Neural cell (in vitro differentiated cells): ENCODE measurements at regions not wholly inside any gene's neighbourhood (a gene's known extent, or its start where the extent isn't known, plus 50 kb on each side); places are given as distances from the start of the nearest gene placed in this dataset.

Source experiments
- H2AFZ ChIP-seq: fragments of 200-600, 300-800 bp; sonication (generic), shearing (Covaris generic); 2 replicates; pipeline ENCODE4 v1.6.0; 2014; ENCODE audit warnings: low read depth, mild to moderate bottlenecking, antibody characterized with exemption, low read length, moderate library complexity
- H3F3A ChIP-seq: fragments of 200-600 bp; shearing (Covaris generic); 2 replicates; pipeline ENCODE4 v1.6.1; 2016; ENCODE audit warnings: mild to moderate bottlenecking, moderate library complexity, mixed read lengths, antibody characterized with exemption, low read length; ENCODE audit not compliant: insufficient read depth, poor library complexity, severe bottlenecking
- H3K27ac ChIP-seq: fragments of 200-600, 300-800 bp; sonication (generic), shearing (Covaris generic); 2 replicates; pipeline ENCODE4 v1.5.1; 2014; ENCODE audit warnings: mild to moderate bottlenecking, low read length, moderate library complexity
- H3K27me3 ChIP-seq: fragments of 300-800, 200-600 bp; sonication (generic), shearing (Covaris generic); 2 replicates; pipeline ENCODE4 v1.6.0; 2014; ENCODE audit warnings: mild to moderate bottlenecking, low read depth, low read length, moderate library complexity; ENCODE audit not compliant: insufficient read depth
- H3K36me3 ChIP-seq: fragments of 300-800, 200-600 bp; sonication (generic), shearing (Covaris generic); 2 replicates; pipeline ENCODE4 v1.5.1; 2014; ENCODE audit warnings: mild to moderate bottlenecking, antibody characterized with exemption, low read length, moderate library complexity; ENCODE audit not compliant: insufficient read depth
- H3K4me2 ChIP-seq: fragments of 300-800, 200-600 bp; sonication (generic), shearing (Covaris generic); 2 replicates; pipeline ENCODE4 v1.6.0; 2014; ENCODE audit warnings: mild to moderate bottlenecking, low read length
- H3K4me3 ChIP-seq: fragments of 300-800, 200-600 bp; sonication (generic), shearing (Covaris generic); 2 replicates; pipeline ENCODE4 v1.5.1; 2014; ENCODE audit warnings: mild to moderate bottlenecking, low read length, moderate library complexity
- H3K79me2 ChIP-seq: fragments of 200-600 bp; shearing (Covaris generic); replicated peaks from 2 replicates; pipeline ENCODE4 v1.6.0; 2014; ENCODE audit warnings: mild to moderate bottlenecking, low read length, moderate library complexity; ENCODE audit not compliant: insufficient read depth
- H3K9ac ChIP-seq: fragments of 300-800, 200-600 bp; sonication (generic), shearing (Covaris generic); 2 replicates; pipeline ENCODE4 v1.6.1; 2016; ENCODE audit warnings: mild to moderate bottlenecking, low read length, mixed read lengths
- H3K9me2 ChIP-seq: fragments of 200-600 bp; shearing (Covaris generic); 2 replicates; pipeline ENCODE4 v1.6.1; 2016; ENCODE audit warnings: mild to moderate bottlenecking, low read length, mixed read lengths; ENCODE audit not compliant: insufficient read depth
- H3K9me3 ChIP-seq: fragments of 200-600, 300-800 bp; sonication (generic), shearing (Covaris generic); 2 replicates; pipeline ENCODE4 v1.6.1; 2016; ENCODE audit warnings: mild to moderate bottlenecking, mixed run types, low read length, moderate library complexity, mixed read lengths
- H4K20me1 ChIP-seq: fragments of 200-600 bp; shearing (Covaris generic); 2 replicates; pipeline ENCODE4 v1.6.1; 2016; ENCODE audit warnings: mild to moderate bottlenecking, mixed run types; ENCODE audit not compliant: insufficient read depth
- CTCF ChIP-seq: fragments of 450-650 bp; IDR thresholded peaks from 2 replicates; pipeline ENCODE4 v1.5.1; 2014; ENCODE audit warnings: antibody characterized with exemption, mild to moderate bottlenecking, moderate library complexity; ENCODE audit not compliant: poor library complexity, severe bottlenecking
- EP300 ChIP-seq: fragments of 450-650 bp; conservative IDR thresholded peaks from 2 replicates; pipeline ENCODE4 v1.6.1; 2014; ENCODE audit warnings: antibody characterized with exemption, mild to moderate bottlenecking, moderate library complexity; ENCODE audit not compliant: poor library complexity, severe bottlenecking
- EZH2 ChIP-seq: fragments of 200-600, 300-800 bp; shearing (Covaris generic), sonication (generic); IDR thresholded peaks from 2 replicates; pipeline ENCODE4 v1.6.1; 2014; ENCODE audit warnings: antibody characterized with exemption, low read length, borderline replicate concordance, mild to moderate bottlenecking; ENCODE audit not compliant: insufficient read depth, poor library complexity, severe bottlenecking
- MXI1 ChIP-seq: fragments of 450-650 bp; conservative IDR thresholded peaks from 2 replicates; pipeline ENCODE4 v1.6.1; 2014; ENCODE audit warnings: antibody characterized with exemption, mild to moderate bottlenecking; ENCODE audit not compliant: poor library complexity, severe bottlenecking
- POLR2AphosphoS5 ChIP-seq: IDR thresholded peaks from 2 replicates; pipeline ENCODE4 v1.6.1; 2012
- RAD21 ChIP-seq: fragments of 450-650 bp; conservative IDR thresholded peaks from 2 replicates; pipeline ENCODE4 v1.6.1; 2014; ENCODE audit warnings: antibody characterized with exemption, mild to moderate bottlenecking, moderate library complexity
- REST ChIP-seq: IDR thresholded peaks from 2 replicates; pipeline ENCODE4 v1.6.1; 2012; ENCODE audit warnings: borderline replicate concordance
- SMC3 ChIP-seq: fragments of 450-650 bp; conservative IDR thresholded peaks from 2 replicates; pipeline ENCODE4 v1.6.1; 2014; ENCODE audit warnings: antibody characterized with exemption, mild to moderate bottlenecking, moderate library complexity; ENCODE audit not compliant: poor library complexity
- TAF1 ChIP-seq: IDR thresholded peaks from 2 replicates; pipeline ENCODE4 v1.6.1; 2012; ENCODE audit warnings: low read depth

- Histone ChIP-seq H4K20me1 (no peaks in the 10 kb centered on the region), H3K79me2 (no peaks in the 10 kb centered on the region), H3K9me2 (no peaks in the 10 kb centered on the region), H3K9me3 (no peaks in the 10 kb centered on the region), H3K36me3 (no peaks in the 10 kb centered on the region), H3K4me2 (no peak overlapping the region), H3K27me3 (no peaks in the 10 kb centered on the region), H3F3A (no peaks in the 10 kb centered on the region), H3K9ac (no peak overlapping the region), H3K4me3 (no peak overlapping the region), H3K27ac (no peak overlapping the region), H2AFZ (no peak overlapping the region)
- no peak for TF ChIP-seq EP300
- no peak for TF ChIP-seq RAD21
- no peak for TF ChIP-seq POLR2AphosphoS5
- TF ChIP-seq CTCF, result no peak
- no peak for TF ChIP-seq SMC3
- TF ChIP-seq EZH2, result no peak
- TF ChIP-seq TAF1, result no peak
- TF ChIP-seq MXI1, result no peak
- TF ChIP-seq REST, result no peak
Observed at GRCh38 chr14:55744321-55744720, 164.3 kb downstream of the KTN1 start.

- Histone ChIP-seq H3K36me3 (no peaks in the 10 kb centered on the region), H3F3A (no peaks in the 10 kb centered on the region), H3K4me3 (no peak overlapping the region), H2AFZ (no peak overlapping the region), H3K9me2 (no peaks in the 10 kb centered on the region), H3K79me2 (no peaks in the 10 kb centered on the region), H3K9me3 (no peaks in the 10 kb centered on the region), H3K27me3 (no peaks in the 10 kb centered on the region), H4K20me1 (no peaks in the 10 kb centered on the region), H3K4me2 (no peak overlapping the region), H3K9ac (no peak overlapping the region), H3K27ac (no peak overlapping the region)
- TF ChIP-seq TAF1 (no peak), REST (no peak), RAD21 (no peak), EZH2 (no peak), SMC3 (no peak), CTCF (no peak), MXI1 (no peak), EP300 (no peak), POLR2AphosphoS5 (no peak)
Observed at GRCh38 chr14:55745906-55746305, 165.9 kb downstream of the KTN1 start.
